ENCODE measurements at regions not wholly inside any gene's neighbourhood (a gene's known extent, or its start where the extent isn't known, plus 50 kb on each side); places are given as distances from the start of the nearest gene placed in this dataset.

DNA sequence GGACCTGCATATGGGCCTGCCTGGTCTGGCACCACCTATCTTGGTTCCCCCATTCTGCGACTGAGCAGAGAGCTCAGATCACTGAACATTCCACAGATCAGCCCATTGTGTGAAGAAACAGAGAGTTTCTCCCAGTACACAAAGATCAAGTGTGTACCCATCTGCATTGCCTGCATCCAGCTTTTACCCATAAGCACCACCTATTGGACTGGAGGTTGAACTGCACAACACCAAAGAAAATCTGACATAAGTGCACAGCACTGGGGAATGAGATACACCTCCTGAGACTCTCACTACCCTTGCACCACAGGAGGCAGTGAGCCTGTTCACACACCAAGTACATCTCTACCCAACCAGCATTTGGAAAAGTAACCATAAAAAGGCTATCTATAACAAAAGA lies 362.6 kb upstream of the CLEC14A start:
- in situ Hi-C loops (cut with HindIII; ENCODE audit: low pct_unique_long_range_greater_than_20kb, low sequenced_read_pairs), result no loop called here
- Histone ChIP-seq H3K4me3 (ENCODE audit: low read depth in 2 of 2, low read length in 2 of 2) (no peak overlapping the region), H3K27me3 (ENCODE audit: control insufficient read depth, insufficient read depth, low read length) (no peaks in the 10 kb centered on the region), H3K9me3 (ENCODE audit: control insufficient read depth, insufficient read depth, low read depth, low read length) (no peaks in the 10 kb centered on the region), H3K27ac (ENCODE audit: low read length) (no peak overlapping the region), H3K4me1 (ENCODE audit: control insufficient read depth, insufficient read depth, low read length) (no peaks in the 10 kb centered on the region), H3K36me3 (ENCODE audit: control insufficient read depth, insufficient read depth, low read length) (no peaks in the 10 kb centered on the region)
- DNase-seq (ENCODE audit: low read depth, low spot score) (no peak), ATAC-seq (no peak)
- ChIA-PET POLR2A (no interaction called here), CTCF (no interaction called here)
- no TSS peak for BruUV-seq (replicated peaks)
- intact Hi-C loops (cut with micrococcal nuclease; ENCODE audit: unreplicated experiment), result no loop called here
- no peak for TF ChIP-seq POLR2AphosphoS5 (IDR thresholded peaks at IDR 0.05; ENCODE audit: low read depth, low read length)
- TF ChIP-seq, protein P1, sequence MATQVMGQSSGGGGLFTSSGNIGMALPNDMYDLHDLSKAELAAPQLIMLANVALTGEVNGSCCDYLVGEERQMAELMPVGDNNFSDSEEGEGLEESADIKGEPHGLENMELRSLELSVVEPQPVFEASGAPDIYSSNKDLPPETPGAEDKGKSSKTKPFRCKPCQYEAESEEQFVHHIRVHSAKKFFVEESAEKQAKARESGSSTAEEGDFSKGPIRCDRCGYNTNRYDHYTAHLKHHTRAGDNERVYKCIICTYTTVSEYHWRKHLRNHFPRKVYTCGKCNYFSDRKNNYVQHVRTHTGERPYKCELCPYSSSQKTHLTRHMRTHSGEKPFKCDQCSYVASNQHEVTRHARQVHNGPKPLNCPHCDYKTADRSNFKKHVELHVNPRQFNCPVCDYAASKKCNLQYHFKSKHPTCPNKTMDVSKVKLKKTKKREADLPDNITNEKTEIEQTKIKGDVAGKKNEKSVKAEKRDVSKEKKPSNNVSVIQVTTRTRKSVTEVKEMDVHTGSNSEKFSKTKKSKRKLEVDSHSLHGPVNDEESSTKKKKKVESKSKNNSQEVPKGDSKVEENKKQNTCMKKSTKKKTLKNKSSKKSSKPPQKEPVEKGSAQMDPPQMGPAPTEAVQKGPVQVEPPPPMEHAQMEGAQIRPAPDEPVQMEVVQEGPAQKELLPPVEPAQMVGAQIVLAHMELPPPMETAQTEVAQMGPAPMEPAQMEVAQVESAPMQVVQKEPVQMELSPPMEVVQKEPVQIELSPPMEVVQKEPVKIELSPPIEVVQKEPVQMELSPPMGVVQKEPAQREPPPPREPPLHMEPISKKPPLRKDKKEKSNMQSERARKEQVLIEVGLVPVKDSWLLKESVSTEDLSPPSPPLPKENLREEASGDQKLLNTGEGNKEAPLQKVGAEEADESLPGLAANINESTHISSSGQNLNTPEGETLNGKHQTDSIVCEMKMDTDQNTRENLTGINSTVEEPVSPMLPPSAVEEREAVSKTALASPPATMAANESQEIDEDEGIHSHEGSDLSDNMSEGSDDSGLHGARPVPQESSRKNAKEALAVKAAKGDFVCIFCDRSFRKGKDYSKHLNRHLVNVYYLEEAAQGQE (IDR thresholded peaks at IDR 0.05; ENCODE audit: insufficient read depth in 1 of 2, low read depth in 2 of 2, low read length in 1 of 2), result no peak
- no peak for TF ChIP-seq TCF7L2 (IDR thresholded peaks at IDR 0.05; ENCODE audit: low read depth, low read length)
- TF ChIP-seq SIN3A (IDR thresholded peaks at IDR 0.05; ENCODE audit: borderline replicate concordance, insufficient read depth, low read depth, low read length), result no peak
- TF ChIP-seq, protein P2, sequence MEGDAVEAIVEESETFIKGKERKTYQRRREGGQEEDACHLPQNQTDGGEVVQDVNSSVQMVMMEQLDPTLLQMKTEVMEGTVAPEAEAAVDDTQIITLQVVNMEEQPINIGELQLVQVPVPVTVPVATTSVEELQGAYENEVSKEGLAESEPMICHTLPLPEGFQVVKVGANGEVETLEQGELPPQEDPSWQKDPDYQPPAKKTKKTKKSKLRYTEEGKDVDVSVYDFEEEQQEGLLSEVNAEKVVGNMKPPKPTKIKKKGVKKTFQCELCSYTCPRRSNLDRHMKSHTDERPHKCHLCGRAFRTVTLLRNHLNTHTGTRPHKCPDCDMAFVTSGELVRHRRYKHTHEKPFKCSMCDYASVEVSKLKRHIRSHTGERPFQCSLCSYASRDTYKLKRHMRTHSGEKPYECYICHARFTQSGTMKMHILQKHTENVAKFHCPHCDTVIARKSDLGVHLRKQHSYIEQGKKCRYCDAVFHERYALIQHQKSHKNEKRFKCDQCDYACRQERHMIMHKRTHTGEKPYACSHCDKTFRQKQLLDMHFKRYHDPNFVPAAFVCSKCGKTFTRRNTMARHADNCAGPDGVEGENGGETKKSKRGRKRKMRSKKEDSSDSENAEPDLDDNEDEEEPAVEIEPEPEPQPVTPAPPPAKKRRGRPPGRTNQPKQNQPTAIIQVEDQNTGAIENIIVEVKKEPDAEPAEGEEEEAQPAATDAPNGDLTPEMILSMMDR (IDR thresholded peaks at IDR 0.05), result no peak

DNA sequence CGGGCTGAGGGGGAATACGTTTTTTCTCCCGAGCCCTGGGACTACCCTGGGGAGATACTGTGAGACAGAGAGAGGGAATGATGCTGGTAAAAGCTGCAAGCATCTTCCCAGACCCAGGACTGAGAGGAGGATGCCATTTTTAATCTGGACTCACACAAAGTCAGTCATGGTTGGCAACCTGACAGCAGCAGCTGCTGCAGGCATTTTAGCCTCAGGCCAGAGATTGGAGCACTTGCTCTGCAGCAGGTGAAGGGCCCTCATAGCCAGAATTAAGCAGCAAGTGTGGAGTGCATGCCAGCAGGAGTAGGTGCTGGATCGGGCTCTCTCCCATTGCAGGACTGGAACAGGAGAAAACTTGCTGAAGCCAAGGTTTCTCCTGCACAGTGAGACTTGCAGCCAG lies 361.1 kb upstream of the CLEC14A start:
- Histone ChIP-seq H3K4me3 (ENCODE audit: low read depth in 2 of 2, low read length in 2 of 2) (no peak overlapping the region), H3K27me3 (ENCODE audit: control insufficient read depth, insufficient read depth, low read length) (no peaks in the 10 kb centered on the region), H3K9me3 (ENCODE audit: control insufficient read depth, insufficient read depth, low read depth, low read length) (no peaks in the 10 kb centered on the region), H3K27ac (ENCODE audit: low read length) (no peak overlapping the region), H3K4me1 (ENCODE audit: control insufficient read depth, insufficient read depth, low read length) (no peaks in the 10 kb centered on the region), H3K36me3 (ENCODE audit: control insufficient read depth, insufficient read depth, low read length) (no peaks in the 10 kb centered on the region)
- ChIA-PET POLR2A (no interaction called here), CTCF (no interaction called here)
- in situ Hi-C loops (cut with HindIII; ENCODE audit: low pct_unique_long_range_greater_than_20kb, low sequenced_read_pairs), result no loop called here
- intact Hi-C loops (cut with micrococcal nuclease; ENCODE audit: unreplicated experiment), result no loop called here
- no peak for ATAC-seq
- TF ChIP-seq POLR2AphosphoS5 (IDR thresholded peaks at IDR 0.05; ENCODE audit: low read depth, low read length), result no peak
- TF ChIP-seq, protein P2 (IDR thresholded peaks at IDR 0.05), result no peak
- TF ChIP-seq, protein P1 (IDR thresholded peaks at IDR 0.05; ENCODE audit: insufficient read depth in 1 of 2, low read depth in 2 of 2, low read length in 1 of 2), result no peak
- no peak for TF ChIP-seq TCF7L2 (IDR thresholded peaks at IDR 0.05; ENCODE audit: low read depth, low read length)
- no peak for TF ChIP-seq SIN3A (IDR thresholded peaks at IDR 0.05; ENCODE audit: borderline replicate concordance, insufficient read depth, low read depth, low read length)
- no TSS peak for BruUV-seq (replicated peaks)
- DNase-seq (ENCODE audit: low read depth, low spot score), result no peak

Measured in Panc1 (cell line).